Esophagus squamous epithelium (tissue), 5 donors: ENCODE measurements at regions not wholly inside any gene's neighbourhood (a gene's known extent, or its start where the extent isn't known, plus 50 kb on each side); places are given as distances from the start of the nearest gene placed in this dataset.

Source experiments
- DNase-seq: peaks from one replicate; lab custom pipeline; 2025; lab: John Stamatoyannopoulos, UW
- H3K27ac ChIP-seq, 4 donors: fragments of 200-600 bp; sonication (generic); one replicate each; pipeline ENCODE4 v1.5.1; 2016 to 2019; ENCODE audit warnings: mild to moderate bottlenecking in 1 of 4
- H3K27me3 ChIP-seq, 4 donors: fragments of 200-600 bp; sonication (generic); 1 replicate in 3 of 4; 2 replicates in 1 of 4; pipeline versions ENCODE4 v1.5.1 to v1.6.0; 2017 to 2021; ENCODE audit warnings: antibody characterized with exemption in 1 of 4
- H3K36me3 ChIP-seq, 3 donors: fragments of 200-600 bp; sonication (generic); one replicate each; pipeline ENCODE4 v1.5.1; 2016 to 2019
- H3K4me1 ChIP-seq, 3 donors: fragments of 200-600 bp; sonication (generic); one replicate each; pipeline ENCODE4 v1.5.1; 2017 to 2019
- H3K4me3 ChIP-seq, 4 donors: fragments of 200-600 bp; sonication (generic); 1 replicate in 3 of 4; 2 replicates in 1 of 4; pipeline ENCODE4 v1.5.1; 2016 to 2019; ENCODE audit warnings: mild to moderate bottlenecking in 2 of 4, moderate library complexity in 1 of 4
- H3K9me3 ChIP-seq, 3 donors: fragments of 200-600 bp; sonication (generic); one replicate each; pipeline ENCODE4 v1.5.1; 2016 to 2019
- POLR2A ChIP-seq, 4 donors: fragments of 450-650 bp; IDR thresholded peaks; one replicate each; pipeline ENCODE4 v1.6.1; 2017; ENCODE audit warnings: antibody characterized with exemption in 4 of 4, mild to moderate bottlenecking in 4 of 4, moderate library complexity in 3 of 4
- WGBS, 2 donors: methylation state at CpG; one replicate each; pipeline ENCODE4 v1.1.5; 2018; 5-methylcytosine and 5-hydroxymethylcytosine counted together
- intact Hi-C: fragments of 100-400 bp; cut with DNase I; formaldehyde crosslinking; loops from one replicate; pipeline ENCODE4 v1.15.0; 2022
- TF ChIP-seq, protein P1 (sequence below), 6 experiments: fragments of 450-650 bp in 4 of 6; fragments of 200-600 bp in 2 of 6; sonication (generic) in 2 of 6; IDR thresholded peaks; one replicate each; pipeline ENCODE4 v1.5.1; 2016 to 2019; ENCODE audit warnings: antibody characterized with exemption in 6 of 6, mild to moderate bottlenecking in 4 of 6, moderate library complexity in 4 of 6
- donor health status: DM: yes; HTN: yes; CAD: no.

DNA sequence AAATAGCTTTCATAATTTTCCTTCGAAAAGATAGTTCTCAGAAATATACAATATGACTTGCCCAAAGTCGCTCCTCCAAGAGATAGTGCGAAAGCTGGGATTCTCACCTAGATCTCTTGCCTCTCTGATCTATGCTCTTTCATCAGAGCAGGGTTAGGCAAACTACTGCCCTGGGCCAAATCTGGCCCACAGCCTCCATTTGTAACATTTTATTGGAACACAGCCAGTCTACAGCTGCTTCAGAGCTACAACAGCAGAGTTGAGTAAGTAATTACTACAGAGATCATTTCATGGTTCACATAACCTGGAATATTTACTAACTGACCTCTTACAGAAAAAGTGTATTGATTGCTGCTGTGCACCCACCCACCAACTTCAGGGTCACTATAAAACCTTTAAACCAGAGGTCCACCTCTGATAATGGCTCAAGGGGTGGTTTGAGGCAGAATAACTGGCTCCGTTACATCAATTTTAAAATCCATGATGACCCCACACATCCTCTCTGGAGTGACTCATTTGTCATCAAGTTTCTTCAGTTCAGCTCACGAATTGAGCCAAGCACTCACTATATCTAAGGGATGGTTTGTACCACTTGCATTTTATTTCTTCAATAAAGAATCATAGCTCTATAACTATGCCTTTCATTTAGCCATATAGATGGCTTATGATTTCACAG is 1019.0 kb downstream of the XPNPEP1 start:
- 75 to 76% methylated on average over 5 of the region's 5 CpGs for WGBS, 2 donors
- Histone ChIP-seq H3K27ac (no peak overlapping the region), H3K4me3 (no peak overlapping the region), H3K27me3 (no peaks in the 10 kb centered on the region), H3K9me3 (no peaks in the 10 kb centered on the region), H3K36me3 (no peaks in the 10 kb centered on the region), H3K4me1 (no peaks in the 10 kb centered on the region)
- intact Hi-C loops = no loop called here
- DNase-seq = no peak
- TF ChIP-seq POLR2A (IDR thresholded peaks at IDR 0.05) = no peak

DNA sequence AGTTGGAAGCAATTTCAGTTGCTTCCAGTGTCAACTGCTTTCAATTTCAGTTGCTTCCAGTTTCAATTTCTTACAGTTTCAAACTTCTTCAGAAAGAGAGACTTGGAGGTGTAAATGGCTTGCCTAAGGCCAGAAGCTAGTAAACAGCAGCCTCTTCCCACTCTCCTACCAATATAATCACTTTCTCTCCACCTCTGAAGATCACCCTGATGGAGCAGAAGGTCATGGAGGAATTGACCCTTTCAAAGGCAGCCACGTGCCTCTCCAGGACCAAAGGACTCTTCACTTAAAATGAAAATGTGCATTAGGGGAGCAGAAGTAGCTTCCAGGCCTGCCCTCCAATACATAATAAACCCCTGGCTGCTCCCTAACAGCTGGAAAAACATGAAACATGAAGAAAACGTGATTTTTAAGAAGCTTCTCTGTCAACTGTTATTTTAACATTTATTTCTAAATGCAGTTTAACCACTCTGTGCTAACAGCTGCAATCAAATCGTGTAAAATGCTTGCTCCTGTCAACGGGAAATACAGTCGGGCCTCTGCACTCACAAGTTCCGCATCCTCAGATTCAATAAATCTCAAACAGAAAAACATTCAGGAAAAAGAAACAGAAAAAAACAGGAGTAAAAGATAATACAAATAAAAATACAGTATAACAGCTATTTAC is 1020.6 kb downstream of the XPNPEP1 start:
- H3K4me3 ChIP-seq = no peak overlapping the region
- no peaks in the 10 kb centered on the region for H3K4me1 ChIP-seq
- 60% methylated on average over 6 of the region's 6 CpGs for WGBS, 2 donors
- TF ChIP-seq, protein P1, sequence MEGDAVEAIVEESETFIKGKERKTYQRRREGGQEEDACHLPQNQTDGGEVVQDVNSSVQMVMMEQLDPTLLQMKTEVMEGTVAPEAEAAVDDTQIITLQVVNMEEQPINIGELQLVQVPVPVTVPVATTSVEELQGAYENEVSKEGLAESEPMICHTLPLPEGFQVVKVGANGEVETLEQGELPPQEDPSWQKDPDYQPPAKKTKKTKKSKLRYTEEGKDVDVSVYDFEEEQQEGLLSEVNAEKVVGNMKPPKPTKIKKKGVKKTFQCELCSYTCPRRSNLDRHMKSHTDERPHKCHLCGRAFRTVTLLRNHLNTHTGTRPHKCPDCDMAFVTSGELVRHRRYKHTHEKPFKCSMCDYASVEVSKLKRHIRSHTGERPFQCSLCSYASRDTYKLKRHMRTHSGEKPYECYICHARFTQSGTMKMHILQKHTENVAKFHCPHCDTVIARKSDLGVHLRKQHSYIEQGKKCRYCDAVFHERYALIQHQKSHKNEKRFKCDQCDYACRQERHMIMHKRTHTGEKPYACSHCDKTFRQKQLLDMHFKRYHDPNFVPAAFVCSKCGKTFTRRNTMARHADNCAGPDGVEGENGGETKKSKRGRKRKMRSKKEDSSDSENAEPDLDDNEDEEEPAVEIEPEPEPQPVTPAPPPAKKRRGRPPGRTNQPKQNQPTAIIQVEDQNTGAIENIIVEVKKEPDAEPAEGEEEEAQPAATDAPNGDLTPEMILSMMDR (IDR thresholded peaks at IDR 0.05) = no peak
- TF ChIP-seq POLR2A (IDR thresholded peaks at IDR 0.05) = no peak
- H3K27me3 ChIP-seq = no peaks in the 10 kb centered on the region
- H3K9me3 ChIP-seq = no peaks in the 10 kb centered on the region
- no peaks in the 10 kb centered on the region for H3K36me3 ChIP-seq
- peak overlapping the region in 1 of 4 donors; percentile 29 for H3K27ac ChIP-seq
- intact Hi-C loops = no loop called here
- DNase-seq = no peak

DNA sequence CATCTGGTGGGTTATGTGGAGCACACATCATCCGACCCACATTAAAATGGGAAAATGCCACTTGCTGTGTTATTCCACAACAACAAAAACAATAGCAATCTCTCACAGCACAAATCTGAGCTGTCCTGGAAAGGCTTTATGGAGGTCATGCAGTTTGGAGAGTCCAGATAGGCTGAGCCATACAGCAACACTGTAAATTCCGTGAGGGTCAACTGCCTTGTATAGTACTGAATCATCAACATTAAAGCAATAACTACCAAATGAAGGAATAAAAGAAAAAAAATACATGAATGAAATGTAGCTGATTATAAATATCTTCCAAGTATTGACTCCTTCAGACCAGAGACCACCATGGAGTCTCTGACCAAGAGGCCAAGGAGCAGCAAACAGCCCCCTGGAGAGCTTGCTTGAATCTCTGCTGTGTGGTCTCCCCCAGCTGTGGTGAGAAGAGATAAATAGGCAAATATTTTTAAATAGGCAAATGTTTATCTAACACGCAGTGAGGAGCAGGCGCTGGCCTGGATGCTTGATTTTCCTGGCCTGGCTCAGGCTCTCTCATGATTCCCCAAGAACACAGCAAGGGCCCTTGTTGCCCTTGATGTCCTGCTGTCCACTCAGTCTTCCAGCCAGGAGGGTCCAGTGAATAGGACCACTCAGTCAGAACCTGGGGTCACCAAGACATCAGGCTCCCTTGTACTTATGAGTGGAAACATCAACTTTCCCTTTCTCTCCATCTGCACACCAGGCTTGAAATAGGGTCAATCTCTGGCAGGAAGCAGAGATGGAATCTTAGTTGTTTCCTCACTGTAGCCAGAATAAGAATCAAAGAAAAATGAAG is 1021.3 kb downstream of the XPNPEP1 start:
- H3K27me3 ChIP-seq = no peaks in the 10 kb centered on the region
- H3K9me3 ChIP-seq = no peaks in the 10 kb centered on the region
- no peaks in the 10 kb centered on the region for H3K36me3 ChIP-seq
- no peak overlapping the region for H3K4me3 ChIP-seq
- DNase-seq = no peak
- WGBS, 2 donors = 64 to 75% methylated on average over 4 of the region's 4 CpGs
- H3K27ac ChIP-seq = peak overlapping the region in 2 of 4 donors; percentile 9 to 29
- no peaks in the 10 kb centered on the region for H3K4me1 ChIP-seq
- intact Hi-C loops = no loop called here
- TF ChIP-seq POLR2A (IDR thresholded peaks at IDR 0.05) = no peak
- TF ChIP-seq, protein P1 (IDR thresholded peaks at IDR 0.05) = no peak

DNA sequence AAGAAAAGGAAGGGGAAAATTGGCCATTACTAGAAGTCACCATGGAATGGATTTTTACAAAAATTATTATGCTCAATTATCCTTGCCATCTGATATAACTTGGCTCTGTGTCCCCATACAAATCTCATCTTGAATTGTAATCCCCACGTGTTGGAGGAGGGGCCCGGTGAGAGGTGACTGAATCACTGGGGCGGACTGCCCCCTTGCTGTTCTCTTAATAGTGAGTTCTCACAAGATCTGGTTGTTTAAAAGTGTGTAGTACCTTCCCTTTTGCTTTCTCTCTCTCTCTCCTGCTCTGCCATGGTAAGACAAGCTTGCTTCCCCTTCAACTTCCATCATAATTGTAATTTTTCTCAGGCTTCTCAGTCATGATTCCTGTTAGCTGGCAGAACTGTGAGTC is 1023.6 kb downstream of the XPNPEP1 start:
- DNase-seq = no peak
- WGBS, 2 donors = 44 to 51% methylated on average over 3 of the region's 3 CpGs
- Histone ChIP-seq H3K9me3 (no peaks in the 10 kb centered on the region), H3K4me3 (no peak overlapping the region), H3K27me3 (no peaks in the 10 kb centered on the region), H3K4me1 (no peaks in the 10 kb centered on the region), H3K27ac (no peak overlapping the region), H3K36me3 (no peaks in the 10 kb centered on the region)
- TF ChIP-seq, protein P1 (IDR thresholded peaks at IDR 0.05) = no peak
- no peak for TF ChIP-seq POLR2A (IDR thresholded peaks at IDR 0.05)
- intact Hi-C loops = no loop called here

DNA sequence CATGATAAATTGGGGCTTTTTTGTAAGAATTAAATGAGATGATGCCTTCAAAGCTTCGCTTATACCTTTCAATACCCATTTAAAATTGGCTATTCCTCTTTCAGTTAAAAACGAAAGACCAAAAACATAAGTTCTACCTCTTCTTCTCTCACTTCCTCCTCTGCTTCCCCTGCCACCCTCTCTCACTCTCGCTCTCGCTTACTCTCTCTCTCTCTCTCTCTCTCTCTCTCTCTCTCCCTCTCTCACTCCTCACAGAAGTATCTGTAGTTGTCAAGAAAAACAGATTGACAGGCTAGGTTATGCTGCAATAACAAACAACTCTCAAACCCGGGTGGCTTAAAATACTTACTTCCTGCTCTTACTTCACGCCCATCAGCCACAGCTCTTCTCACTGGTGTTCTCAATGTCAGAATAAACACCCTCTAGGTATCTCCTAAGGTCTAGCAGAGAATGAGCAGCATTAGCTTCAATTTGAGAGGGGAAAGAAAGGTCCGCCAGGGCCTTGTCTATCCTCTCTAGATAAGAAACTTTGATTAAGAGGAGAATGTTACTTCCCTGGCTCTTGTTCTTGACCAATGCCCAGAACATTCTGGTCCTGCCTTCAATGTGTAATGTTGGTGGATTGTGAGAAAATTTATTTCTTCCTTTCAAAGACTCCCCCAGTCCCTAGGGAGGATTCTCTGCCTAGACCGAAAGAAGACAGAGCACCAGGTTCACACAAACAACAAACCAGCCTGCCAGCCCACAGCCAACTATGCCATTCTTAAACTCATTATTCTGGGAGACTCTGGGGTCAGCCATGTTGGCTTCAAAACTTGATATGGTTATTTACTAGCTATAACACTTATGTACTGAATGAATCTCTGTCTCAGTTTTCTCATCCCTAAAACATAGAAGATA is 1028.7 kb downstream of the XPNPEP1 start:
- Histone ChIP-seq H3K4me3 (no peak overlapping the region), H3K36me3 (no peaks in the 10 kb centered on the region), H3K27me3 (no peaks in the 10 kb centered on the region), H3K4me1 (no peaks in the 10 kb centered on the region), H3K9me3 (no peaks in the 10 kb centered on the region), H3K27ac (no peak overlapping the region)
- no peak for DNase-seq
- TF ChIP-seq, protein P1 (IDR thresholded peaks at IDR 0.05) = no peak
- TF ChIP-seq POLR2A (IDR thresholded peaks at IDR 0.05) = no peak
- WGBS, 2 donors = 69 to 74% methylated on average over 8 of the region's 8 CpGs
- intact Hi-C loops = no loop called here
